Raji (cell line): ENCODE measurements at regions not wholly inside any gene's neighbourhood (a gene's known extent, or its start where the extent isn't known, plus 50 kb on each side); places are given as distances from the start of the nearest gene placed in this dataset.

ENCODE experiments used
- POLR2A ChIP-seq: IDR thresholded peaks from 2 replicates; pipeline ENCODE4 v1.6.1; 2011; ENCODE audit warnings: low read depth, low read length, control low read depth; ENCODE audit not compliant: insufficient read depth

DNA sequence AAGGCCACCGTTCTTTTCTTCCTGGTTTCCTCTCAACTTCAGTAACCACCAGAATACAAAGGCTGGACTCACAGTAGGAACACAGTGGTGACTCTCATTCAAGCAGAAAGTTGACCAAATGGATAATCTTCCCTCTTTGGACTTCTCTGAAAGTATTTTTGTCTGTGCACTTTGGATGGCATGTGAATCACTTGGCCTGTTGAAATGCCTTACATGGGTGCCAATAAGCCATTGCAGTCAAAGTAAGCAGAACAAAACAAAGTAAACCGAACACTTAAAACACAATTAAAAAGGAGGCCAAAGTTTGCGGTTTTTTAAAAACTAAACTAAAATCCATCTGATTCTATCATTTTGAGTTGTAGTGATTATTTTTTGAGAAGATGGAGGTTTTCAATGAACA is 370.1 kb upstream of the DDHD1 start:
- no peak for TF ChIP-seq POLR2A

- TF ChIP-seq POLR2A = no peak
These were observed 367.2 kb upstream of the DDHD1 start for GRCh38 chr14:53520078-53520928.

GRCh38 chr14:53519137-53519536 is 366.0 kb upstream of the DDHD1 start:
- no peak for TF ChIP-seq POLR2A

DNA sequence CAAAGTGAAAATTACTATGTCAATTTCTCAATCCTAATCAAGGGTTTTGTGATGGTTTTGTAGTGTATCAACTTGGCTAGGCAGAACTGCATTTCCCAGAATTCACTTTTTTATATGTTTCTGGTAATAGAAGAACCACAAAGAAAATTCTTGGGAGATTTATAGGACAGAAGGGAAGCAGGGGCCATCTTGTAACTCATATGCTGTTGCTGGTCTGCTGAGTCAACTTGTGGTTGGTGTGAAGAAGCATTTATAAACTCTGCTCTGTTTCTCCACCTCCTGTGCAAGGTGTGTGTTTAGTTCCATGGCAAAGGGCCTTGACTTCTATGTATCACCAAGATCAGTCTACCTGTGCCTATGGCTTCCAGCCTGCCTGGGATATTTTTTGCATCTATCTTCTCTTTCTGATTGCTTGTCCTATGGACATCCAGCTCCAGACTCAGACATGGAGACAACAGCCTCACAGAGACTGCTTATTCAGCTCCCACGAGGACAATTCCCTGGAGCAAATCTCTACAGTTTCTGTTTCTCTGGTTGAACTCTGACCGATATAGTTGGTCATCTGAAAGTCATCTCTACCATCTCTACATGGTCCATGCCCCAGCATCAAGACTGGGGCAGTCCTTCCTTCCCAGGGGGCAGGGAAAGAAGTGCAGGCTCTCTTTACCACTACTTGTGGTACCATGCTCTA is 364.3 kb upstream of the DDHD1 start:
- TF ChIP-seq POLR2A = no peak

- TF ChIP-seq POLR2A = no peak
These were observed 363.2 kb upstream of the DDHD1 start for GRCh38 chr14:53516261-53516774.

DNA sequence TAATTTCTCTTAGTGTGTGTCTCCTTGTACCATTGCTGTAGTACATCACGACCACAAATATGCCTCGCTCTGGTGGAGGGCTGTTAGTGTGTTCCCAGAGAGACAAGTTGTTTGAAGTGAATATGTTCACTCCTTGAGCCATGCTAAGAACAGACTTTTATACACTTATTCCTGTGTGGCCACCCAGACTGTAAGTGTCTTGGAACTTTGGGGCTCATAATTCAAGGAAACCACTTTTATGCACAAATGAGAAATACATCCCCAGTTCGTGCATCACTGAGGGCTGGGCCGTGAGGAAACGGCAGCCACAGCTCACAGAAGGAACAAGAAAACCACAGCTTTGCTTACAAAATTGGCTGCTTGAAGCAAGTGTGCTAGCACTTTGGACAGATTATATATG is 362.2 kb upstream of the DDHD1 start:
- TF ChIP-seq POLR2A = no peak

DNA sequence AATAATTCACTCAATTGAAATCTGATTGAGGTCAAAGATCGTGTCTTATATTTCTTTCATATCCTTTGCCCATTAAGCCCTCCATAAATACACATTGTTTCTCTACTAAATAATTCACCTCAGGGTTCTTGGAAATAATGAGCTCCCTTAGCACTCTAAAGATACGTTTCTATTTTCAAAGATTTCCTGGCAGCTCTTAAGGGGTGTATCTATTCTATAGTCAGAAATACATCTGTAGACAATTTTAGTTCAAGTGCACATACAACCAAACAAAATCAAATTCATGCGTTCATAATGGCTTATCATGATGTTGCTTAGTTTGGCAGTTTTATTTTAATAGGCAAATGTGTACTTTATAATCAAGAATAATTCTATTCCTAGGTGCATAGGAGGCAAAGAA is 361.1 kb upstream of the DDHD1 start:
- TF ChIP-seq POLR2A = no peak

GRCh38 chr14:53510281-53510912 is 357.3 kb upstream of the DDHD1 start:
- TF ChIP-seq POLR2A = no peak

- no peak for TF ChIP-seq POLR2A
These were observed 356.4 kb upstream of the DDHD1 start for GRCh38 chr14:53509276-53510244.

DNA sequence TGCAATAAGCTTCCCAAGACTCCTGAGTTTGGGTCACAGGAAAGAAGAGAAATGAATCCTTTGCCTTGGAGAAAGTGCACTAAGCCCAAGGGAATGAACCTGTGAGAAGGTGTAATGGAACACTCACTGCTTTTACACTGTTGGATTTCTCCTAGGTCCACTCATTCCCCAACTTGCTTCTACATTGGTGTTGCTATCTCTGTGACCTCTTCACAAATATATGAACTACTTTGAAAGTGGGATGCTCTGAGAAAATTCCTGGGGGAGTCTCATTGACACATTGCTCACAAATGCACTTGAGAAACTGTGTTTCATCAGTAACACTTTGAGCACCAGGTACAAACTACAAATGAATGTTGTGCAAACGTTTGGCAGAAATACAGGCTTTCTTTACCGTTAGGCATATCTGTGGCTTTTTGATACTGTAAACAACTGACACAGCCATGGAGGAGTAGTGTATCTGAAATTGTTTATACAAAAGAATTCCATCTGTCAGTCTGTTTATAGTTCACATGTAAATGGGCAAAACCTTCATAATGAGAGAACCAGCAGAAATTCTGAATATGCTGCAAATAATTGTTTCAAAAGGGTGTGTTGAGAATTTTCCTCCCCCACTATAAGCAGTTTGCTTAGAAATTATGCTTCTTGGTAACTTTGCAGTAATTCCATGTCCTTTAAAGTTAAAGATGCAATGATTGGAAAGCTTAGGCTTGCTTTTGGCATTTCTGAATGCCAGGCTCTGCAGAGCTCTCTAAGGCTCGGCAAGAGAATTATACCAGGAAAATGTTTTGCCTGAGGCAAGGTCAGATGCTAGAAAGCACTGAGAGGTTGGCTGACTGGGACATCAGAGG is 348.5 kb upstream of the DDHD1 start:
- TF ChIP-seq POLR2A = no peak

- no peak for TF ChIP-seq POLR2A
These were observed 347.1 kb upstream of the DDHD1 start for GRCh38 chr14:53500191-53500590.

GRCh38 chr14:53496668-53497067 is 343.5 kb upstream of the DDHD1 start:
- TF ChIP-seq POLR2A = no peak

DNA sequence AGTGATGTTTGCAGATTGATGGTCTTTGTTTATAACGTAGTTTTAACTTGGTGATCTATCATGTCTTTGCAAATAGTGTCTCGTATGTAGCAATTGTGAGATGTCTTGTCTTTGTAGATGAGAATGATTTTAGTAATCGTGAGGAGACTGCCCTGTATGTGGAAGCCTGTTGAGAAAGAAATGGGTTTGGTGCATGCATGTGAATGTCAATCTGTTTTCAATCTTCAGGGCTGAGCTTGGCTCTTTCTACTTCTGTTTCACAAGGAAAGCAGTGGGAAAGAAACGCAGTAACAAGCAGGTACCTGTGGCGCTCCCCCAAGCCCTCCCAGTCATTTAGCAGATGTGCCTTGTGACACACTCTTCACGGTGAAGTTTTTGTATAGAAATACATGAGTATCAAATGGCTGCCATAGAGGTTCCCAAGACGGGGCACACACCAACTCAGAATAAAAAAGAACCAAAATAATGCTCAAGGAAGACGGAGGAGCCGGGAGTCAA is 342.8 kb upstream of the DDHD1 start:
- no peak for TF ChIP-seq POLR2A
